ENCODE measurements at regions not wholly inside any gene's neighbourhood (a gene's known extent, or its start where the extent isn't known, plus 50 kb on each side); places are given as distances from the start of the nearest gene placed in this dataset.
A peak's percentile ranks its signal among the peaks of the same experiment; 100 is the strongest.

- H3K27ac Mint-ChIP-seq: peak overlapping the region; percentile 84
- H3K27me3 ChIP-seq (ENCODE audit: control insufficient read depth, insufficient read depth, low read length, poor library complexity, severe bottlenecking): no peaks in the 10 kb centered on the region
- no peak for TF ChIP-seq CTCF (conservative IDR thresholded peaks at IDR 0.05)
- 66 to 71% methylated on average over 2 to 6 of the region's 6 CpGs for WGBS, 2 experiments (ENCODE audit: insufficient coverage in 1 of 2, insufficient read length in 1 of 2)
- H3K36me3 ChIP-seq (ENCODE audit: control insufficient read depth, insufficient read depth, low read length): no peaks in the 10 kb centered on the region
- peak; percentile 89 for DNase-seq
- H3K9me3 ChIP-seq (ENCODE audit: control insufficient read depth, low read length): no peaks in the 10 kb centered on the region
- H3K9ac ChIP-seq (ENCODE audit: extremely low read depth, low read length, poor library complexity, severe bottlenecking): no peak overlapping the region
- no peak overlapping the region for H3K4me3 Mint-ChIP-seq
- no peak overlapping the region for H3K27ac ChIP-seq (ENCODE audit: low read depth, low read length)
- peaks cover 12% of the 10 kb centered on the region for H3K4me1 Mint-ChIP-seq
- H3K27me3 Mint-ChIP-seq (ENCODE audit: insufficient read depth): no peaks in the 10 kb centered on the region
- H3K36me3 Mint-ChIP-seq (ENCODE audit: low read depth): no peaks in the 10 kb centered on the region
- H3K9me3 Mint-ChIP-seq: no peaks in the 10 kb centered on the region
- H3K4me1 ChIP-seq (ENCODE audit: control insufficient read depth, insufficient read depth, low read length): no peaks in the 10 kb centered on the region
- no peak overlapping the region for H3K4me3 ChIP-seq (ENCODE audit: low read length)
These were observed 1444.5 kb upstream of the CADM2 start for GRCh38 chr3:83514130-83514914.

- H3K9me3 Mint-ChIP-seq: no peaks in the 10 kb centered on the region
- Histone ChIP-seq H3K27me3 (ENCODE audit: control insufficient read depth, insufficient read depth, low read length, poor library complexity, severe bottlenecking) (no peaks in the 10 kb centered on the region), H3K9ac (ENCODE audit: extremely low read depth, low read length, poor library complexity, severe bottlenecking) (no peak overlapping the region), H3K27ac (ENCODE audit: low read depth, low read length) (no peak overlapping the region), H3K9me3 (ENCODE audit: control insufficient read depth, low read length) (no peaks in the 10 kb centered on the region), H3K36me3 (ENCODE audit: control insufficient read depth, insufficient read depth, low read length) (no peaks in the 10 kb centered on the region), H3K4me3 (ENCODE audit: low read length) (no peak overlapping the region), H3K4me1 (ENCODE audit: control insufficient read depth, insufficient read depth, low read length) (no peaks in the 10 kb centered on the region)
- no peak overlapping the region for H3K4me3 Mint-ChIP-seq
- H3K27ac Mint-ChIP-seq: peak overlapping the region; percentile 80
- no peaks in the 10 kb centered on the region for H3K27me3 Mint-ChIP-seq (ENCODE audit: insufficient read depth)
- no peak for TF ChIP-seq CTCF (conservative IDR thresholded peaks at IDR 0.05)
- 96% methylated on average over 17 to 18 of the region's 18 CpGs for WGBS, 2 experiments (ENCODE audit: insufficient coverage in 1 of 2, insufficient read length in 1 of 2)
- H3K36me3 Mint-ChIP-seq (ENCODE audit: low read depth): no peaks in the 10 kb centered on the region
- H3K4me1 Mint-ChIP-seq: peaks cover 12% of the 10 kb centered on the region
- DNase-seq: peak; percentile 57
These were observed 1443.7 kb upstream of the CADM2 start for GRCh38 chr3:83515123-83515522.

GRCh38 chr3:83523470-83524073, 1435.2 kb upstream of the CADM2 start:
- Histone ChIP-seq H3K9ac (ENCODE audit: extremely low read depth, low read length, poor library complexity, severe bottlenecking) (no peak overlapping the region), H3K9me3 (ENCODE audit: control insufficient read depth, low read length) (no peaks in the 10 kb centered on the region), H3K4me1 (ENCODE audit: control insufficient read depth, insufficient read depth, low read length) (no peaks in the 10 kb centered on the region), H3K36me3 (ENCODE audit: control insufficient read depth, insufficient read depth, low read length) (no peaks in the 10 kb centered on the region), H3K27me3 (ENCODE audit: control insufficient read depth, insufficient read depth, low read length, poor library complexity, severe bottlenecking) (no peaks in the 10 kb centered on the region), H3K27ac (ENCODE audit: low read depth, low read length) (no peak overlapping the region), H3K4me3 (ENCODE audit: low read length) (no peak overlapping the region)
- Mint-ChIP-seq H3K27ac (no peak overlapping the region), H3K27me3 (ENCODE audit: insufficient read depth) (no peaks in the 10 kb centered on the region), H3K36me3 (ENCODE audit: low read depth) (no peaks in the 10 kb centered on the region), H3K4me1 (no peaks in the 10 kb centered on the region), H3K4me3 (no peak overlapping the region), H3K9me3 (no peaks in the 10 kb centered on the region)
- TF ChIP-seq CTCF (conservative IDR thresholded peaks at IDR 0.05): peak; percentile 89
- peak; percentile 89 for DNase-seq
- 8 to 17% methylated on average over 4 to 7 of the region's 7 CpGs for WGBS, 2 experiments (ENCODE audit: insufficient coverage in 1 of 2, insufficient read length in 1 of 2)
